Sigmoid colon (tissue), 3 donors: ENCODE measurements at regions not wholly inside any gene's neighbourhood (a gene's known extent, or its start where the extent isn't known, plus 50 kb on each side); places are given as distances from the start of the nearest gene placed in this dataset.

Experiments
- CTCF ChIP-seq, 4 experiments: fragments of 450-650 bp in 3 of 4; fragments of 200-600 bp in 1 of 4; IDR thresholded peaks; one replicate each; pipeline ENCODE4 v1.5.1; 2016 to 2019; ENCODE audit warnings: antibody characterized with exemption in 4 of 4, mild to moderate bottlenecking in 3 of 4, moderate library complexity in 2 of 4
- POLR2A ChIP-seq, 2 donors: fragments of 450-650 bp; IDR thresholded peaks; one replicate each; pipeline ENCODE4 v1.6.1; 2016; ENCODE audit warnings: antibody characterized with exemption in 2 of 2, mild to moderate bottlenecking in 2 of 2, moderate library complexity in 2 of 2

GRCh38 chr9:85408494-85408893 is 333.3 kb downstream of the AGTPBP1 start:
- TF ChIP-seq CTCF (IDR thresholded peaks at IDR 0.05), result no peak
- no peak for TF ChIP-seq POLR2A (IDR thresholded peaks at IDR 0.05)
